ENCODE measurements at regions not wholly inside any gene's neighbourhood (a gene's known extent, or its start where the extent isn't known, plus 50 kb on each side); places are given as distances from the start of the nearest gene placed in this dataset.

- TF ChIP-seq POLR2AphosphoS5 (IDR thresholded peaks at IDR 0.05; ENCODE audit: borderline replicate concordance, low read depth, low read length) (no peak), EZH2 (IDR thresholded peaks at IDR 0.05) (no peak)
Measured at GRCh38 chr18:53686965-53687364, 537.5 kb downstream of the MBD2 start.
